H9 (cell line): ENCODE measurements at regions not wholly inside any gene's neighbourhood (a gene's known extent, or its start where the extent isn't known, plus 50 kb on each side); places are given as distances from the start of the nearest gene placed in this dataset.

Experiments
- DNase-seq: peaks from one replicate; pipeline ENCODE4 v3.0.0-alpha.2; 2017
- H2AFZ ChIP-seq: one replicate; pipeline ENCODE4 v1.6.1; 2013; ENCODE audit warnings: mild to moderate bottlenecking, low read length, control low read depth, moderate library complexity
- H2AK5ac ChIP-seq: 2 replicates; pipeline ENCODE4 v1.6.1; 2013; ENCODE audit warnings: low read length, control low read depth, mixed read lengths; ENCODE audit not compliant: insufficient read length
- H2BK120ac ChIP-seq: one replicate; pipeline ENCODE4 v1.6.1; 2013; ENCODE audit warnings: low read depth, mild to moderate bottlenecking, low read length, control low read depth, inconsistent platforms; ENCODE audit not compliant: poor library complexity, severe bottlenecking
- H2BK12ac ChIP-seq: 2 replicates; pipeline ENCODE4 v1.6.1; 2013; ENCODE audit warnings: low read length, control low read depth, mixed read lengths, low read depth; ENCODE audit not compliant: insufficient read length
- H2BK15ac ChIP-seq: 2 replicates; pipeline ENCODE4 v1.6.1; 2013; ENCODE audit warnings: low read depth, low read length, control low read depth
- H2BK20ac ChIP-seq: one replicate; pipeline ENCODE4 v1.6.1; 2013; ENCODE audit warnings: low read depth, mild to moderate bottlenecking, low read length, control low read depth, inconsistent platforms; ENCODE audit not compliant: poor library complexity, severe bottlenecking
- H2BK5ac ChIP-seq: 2 replicates; pipeline ENCODE4 v1.6.1; 2013; ENCODE audit warnings: low read length, control low read depth, mixed read lengths; ENCODE audit not compliant: insufficient read length
- H3K14ac ChIP-seq: 2 replicates; pipeline ENCODE4 v1.6.1; 2013; ENCODE audit warnings: low read length, control low read depth; ENCODE audit not compliant: insufficient read depth
- H3K18ac ChIP-seq: 2 replicates; pipeline ENCODE4 v1.6.1; 2013; ENCODE audit warnings: low read depth, mild to moderate bottlenecking, mixed read lengths, low read length, control low read depth; ENCODE audit not compliant: insufficient read length
- H3K23ac ChIP-seq: 2 replicates; pipeline ENCODE4 v1.6.1; 2013; ENCODE audit warnings: low read length, control low read depth, mixed read lengths, low read depth; ENCODE audit not compliant: insufficient read length
- H3K23me2 ChIP-seq: 2 replicates; pipeline ENCODE4 v1.6.1; 2013; ENCODE audit warnings: low read depth, mild to moderate bottlenecking, mixed read lengths, low read length, control low read depth; ENCODE audit not compliant: insufficient read length, poor library complexity, severe bottlenecking
- H3K27ac ChIP-seq: 2 replicates; pipeline ENCODE4 v1.5.1; 2013; ENCODE audit warnings: low read length, control low read depth, mixed read lengths, low read depth; ENCODE audit not compliant: insufficient read length
- H3K27me3 ChIP-seq: 2 replicates; pipeline ENCODE4 v1.6.1; 2013; ENCODE audit warnings: low read length, control low read depth, inconsistent platforms; ENCODE audit not compliant: insufficient read depth
- H3K4ac ChIP-seq: 2 replicates; pipeline ENCODE4 v1.6.1; 2013; ENCODE audit warnings: low read depth, mild to moderate bottlenecking, control low read depth, inconsistent platforms, low read length, moderate library complexity
- H3K4me1 ChIP-seq: 2 replicates; pipeline ENCODE4 v1.6.1; 2013; ENCODE audit warnings: low read length, control low read depth, inconsistent platforms; ENCODE audit not compliant: insufficient read depth
- H3K4me2 ChIP-seq: 2 replicates; pipeline ENCODE4 v1.6.1; 2013; ENCODE audit warnings: low read length, control low read depth, mixed read lengths; ENCODE audit not compliant: insufficient read length, insufficient read depth
- H3K56ac ChIP-seq: 2 replicates; pipeline ENCODE4 v1.6.1; 2013; ENCODE audit warnings: low read depth, mild to moderate bottlenecking, mixed read lengths, low read length, control low read depth; ENCODE audit not compliant: insufficient read length
- H3K79me1 ChIP-seq: 2 replicates; pipeline ENCODE4 v1.6.1; 2013; ENCODE audit warnings: low read depth, mild to moderate bottlenecking, moderate library complexity, low read length, control low read depth, inconsistent platforms; ENCODE audit not compliant: insufficient read depth, poor library complexity, severe bottlenecking
- H3K79me2 ChIP-seq: 2 replicates; pipeline ENCODE4 v1.6.1; 2013; ENCODE audit warnings: low read length, control low read depth, inconsistent platforms; ENCODE audit not compliant: insufficient read depth
- H3K9ac ChIP-seq: 2 replicates; pipeline ENCODE4 v1.6.1; 2013; ENCODE audit warnings: low read length, control low read depth, mixed read lengths; ENCODE audit not compliant: insufficient read length; ENCODE audit errors: extremely low read depth
- H3K9me3 ChIP-seq: one replicate; pipeline ENCODE4 v1.6.1; 2013; ENCODE audit warnings: low read depth, low read length, inconsistent platforms; ENCODE audit not compliant: control insufficient read depth
- H3T11ph ChIP-seq: one replicate; pipeline ENCODE4 v1.6.1; 2013; ENCODE audit warnings: mild to moderate bottlenecking, low read length, control low read depth, inconsistent platforms
- H4K20me1 ChIP-seq: one replicate; pipeline ENCODE4 v1.6.1; 2013; ENCODE audit not compliant: control insufficient read depth, insufficient read length, insufficient read depth
- H4K5ac ChIP-seq: 2 replicates; pipeline ENCODE4 v1.6.1; 2013; ENCODE audit warnings: low read depth, mild to moderate bottlenecking, mixed read lengths, low read length, control low read depth; ENCODE audit not compliant: insufficient read length
- H4K8ac ChIP-seq: replicated peaks from 2 replicates; pipeline ENCODE4 v1.6.1; 2013; ENCODE audit warnings: low read length, control low read depth, mixed read lengths, low read depth; ENCODE audit not compliant: insufficient read length
- H4K91ac ChIP-seq: 2 replicates; pipeline ENCODE4 v1.6.1; 2013; ENCODE audit warnings: low read depth, mild to moderate bottlenecking, moderate library complexity, mixed read lengths, low read length, control low read depth; ENCODE audit not compliant: insufficient read length
- H3K27ac Mint-ChIP-seq, 3 experiments: 2 replicates in 2 of 3; 3 replicates in 1 of 3; pipeline ENCODE4 v1.8.0; 2020 to 2021; ENCODE audit warnings: mixed read lengths in 3 of 3, mild to moderate bottlenecking in 1 of 3, moderate library complexity in 1 of 3
- H3K27me3 Mint-ChIP-seq: 2 replicates; pipeline ENCODE4 v1.8.0; 2021; ENCODE audit warnings: low read depth, mild to moderate bottlenecking, moderate library complexity, mixed read lengths
- H3K36me3 Mint-ChIP-seq, 3 experiments: 2 replicates in 2 of 3; 3 replicates in 1 of 3; pipeline ENCODE4 v1.8.0; 2020 to 2021; ENCODE audit warnings: low read depth in 3 of 3, mixed read lengths in 3 of 3; ENCODE audit not compliant: insufficient read depth in 1 of 3
- H3K4me1 Mint-ChIP-seq, 2 experiments: 2 replicates each; pipeline ENCODE4 v1.8.0; 2020; ENCODE audit warnings: mixed read lengths in 2 of 2
- H3K4me3 Mint-ChIP-seq, 2 experiments: 2 replicates in 1 of 2; 3 replicates in 1 of 2; pipeline ENCODE4 v1.8.0; 2020 to 2021; ENCODE audit warnings: mild to moderate bottlenecking in 2 of 2, mixed read lengths in 2 of 2, moderate library complexity in 1 of 2
- H3K9me3 Mint-ChIP-seq, 2 experiments: 2 replicates in 1 of 2; 3 replicates in 1 of 2; pipeline ENCODE4 v1.8.0; 2020; ENCODE audit warnings: mild to moderate bottlenecking in 2 of 2, mixed read lengths in 2 of 2, moderate library complexity in 1 of 2
- TF ChIP-seq, protein P1 (sequence below): fragments of 200-600 bp; sonication (generic); conservative IDR thresholded peaks from 3 replicates; pipeline ENCODE4 v1.8.0; 2021; ENCODE audit warnings: antibody characterized with exemption, mild to moderate bottlenecking

DNA sequence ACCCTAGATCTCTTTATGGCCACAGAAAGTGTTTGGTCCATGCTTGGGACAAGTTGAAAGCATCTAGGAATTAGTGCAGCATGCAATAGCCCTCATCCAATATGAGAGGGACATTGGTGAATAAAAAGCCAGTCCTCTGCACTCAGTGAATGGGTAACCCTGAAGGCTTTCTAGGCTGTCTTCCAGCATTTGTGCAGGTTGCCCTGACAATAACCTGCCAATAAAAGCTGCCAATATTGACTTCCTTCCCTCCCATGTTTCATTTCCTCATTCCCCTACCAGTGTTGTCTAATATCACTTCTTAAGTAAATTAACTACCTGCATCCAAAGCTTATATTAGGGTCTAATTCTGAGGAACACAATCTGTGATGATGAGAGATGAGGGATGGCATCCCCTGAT lies 563.6 kb upstream of the NEGR1 start:
- Histone ChIP-seq H2BK12ac (no peak overlapping the region), H2BK5ac (no peak overlapping the region), H3K9me3 (no peaks in the 10 kb centered on the region), H4K8ac (no peak overlapping the region), H3T11ph (no peak overlapping the region), H3K23ac (no peak overlapping the region), H4K20me1 (no peaks in the 10 kb centered on the region), H2AFZ (no peak overlapping the region), H2BK15ac (no peak overlapping the region), H4K5ac (no peak overlapping the region), H3K56ac (no peak overlapping the region), H3K79me1 (no peaks in the 10 kb centered on the region), H2AK5ac (no peak overlapping the region), H2BK120ac (no peak overlapping the region), H3K27ac (no peak overlapping the region), H3K27me3 (no peaks in the 10 kb centered on the region), H4K91ac (no peak overlapping the region), H3K18ac (no peak overlapping the region), H3K23me2 (no peaks in the 10 kb centered on the region), H3K4me1 (peaks cover 9% of the 10 kb centered on the region; the same call in 1 of the 2 replicates), H3K4me2 (no peak overlapping the region), H3K79me2 (no peaks in the 10 kb centered on the region), H3K14ac (no peak overlapping the region), H2BK20ac (no peak overlapping the region), H3K9ac (no peak overlapping the region), H3K4ac (no peak overlapping the region)
- H3K27ac Mint-ChIP-seq = no peak overlapping the region
- H3K4me3 Mint-ChIP-seq = no peak overlapping the region
- peaks cover 11 to 21% of the 10 kb centered on the region in 2 experiments for H3K4me1 Mint-ChIP-seq
- TF ChIP-seq, protein P1, sequence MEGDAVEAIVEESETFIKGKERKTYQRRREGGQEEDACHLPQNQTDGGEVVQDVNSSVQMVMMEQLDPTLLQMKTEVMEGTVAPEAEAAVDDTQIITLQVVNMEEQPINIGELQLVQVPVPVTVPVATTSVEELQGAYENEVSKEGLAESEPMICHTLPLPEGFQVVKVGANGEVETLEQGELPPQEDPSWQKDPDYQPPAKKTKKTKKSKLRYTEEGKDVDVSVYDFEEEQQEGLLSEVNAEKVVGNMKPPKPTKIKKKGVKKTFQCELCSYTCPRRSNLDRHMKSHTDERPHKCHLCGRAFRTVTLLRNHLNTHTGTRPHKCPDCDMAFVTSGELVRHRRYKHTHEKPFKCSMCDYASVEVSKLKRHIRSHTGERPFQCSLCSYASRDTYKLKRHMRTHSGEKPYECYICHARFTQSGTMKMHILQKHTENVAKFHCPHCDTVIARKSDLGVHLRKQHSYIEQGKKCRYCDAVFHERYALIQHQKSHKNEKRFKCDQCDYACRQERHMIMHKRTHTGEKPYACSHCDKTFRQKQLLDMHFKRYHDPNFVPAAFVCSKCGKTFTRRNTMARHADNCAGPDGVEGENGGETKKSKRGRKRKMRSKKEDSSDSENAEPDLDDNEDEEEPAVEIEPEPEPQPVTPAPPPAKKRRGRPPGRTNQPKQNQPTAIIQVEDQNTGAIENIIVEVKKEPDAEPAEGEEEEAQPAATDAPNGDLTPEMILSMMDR = no peak
- no peaks in the 10 kb centered on the region for H3K36me3 Mint-ChIP-seq
- H3K27me3 Mint-ChIP-seq = no peaks in the 10 kb centered on the region
- H3K9me3 Mint-ChIP-seq = no peaks in the 10 kb centered on the region
- DNase-seq = no peak
